HepG2 (cell line): ENCODE measurements at regions not wholly inside any gene's neighbourhood (a gene's known extent, or its start where the extent isn't known, plus 50 kb on each side); places are given as distances from the start of the nearest gene placed in this dataset.

Source experiments
- ATAC-seq: fragments of 200-7000 bp; cut with Tn5 transposase; 3 replicates; pipeline ENCODE4 v1.9.1; 2020; ENCODE audit warnings: mild to moderate bottlenecking, moderate library complexity
- BruUV-seq: library from RNA; stranded (reverse); fragments of 400-500 nt; replicated peaks from 2 replicates; lab custom pipeline; 2021; lab: Mats Ljungman, UMichigan
- CTCF ChIA-PET: fragments of 300-600 bp; formaldehyde crosslinking; extraction: SDS; loops from one replicate; lab custom pipeline; 2021; ENCODE audit warnings: low total read pairs, inconsistent platforms, low intra/inter-chr PET ratio; lab: Yijun Ruan, JAX
- POLR2A ChIA-PET: fragments of 350-600 bp; sonication (Branson Sonifier 250); formaldehyde crosslinking; loops from one replicate; lab custom pipeline; 2020; ENCODE audit warnings: antibody characterized with exemption, inconsistent platforms; lab: Yijun Ruan, JAX
- DNase-seq: peaks from one replicate; pipeline ENCODE4 v3.0.0-alpha.2; 2015; ENCODE audit warnings: low spot score
- FAIRE-seq: peaks from 3 replicates; lab custom pipeline; 2011; peaks lifted over from hg19 to GRCh38; lab: Jason Lieb, UNC
- H2AFZ ChIP-seq: one replicate; pipeline ENCODE4 v1.6.1; 2011; ENCODE audit warnings: low read length, inconsistent platforms
- H3K27ac ChIP-seq: fragments of 300-600 bp; 3 replicates; pipeline ENCODE4 v1.8.0; 2011; ENCODE audit warnings: mixed run types, mild to moderate bottlenecking, mixed read lengths, low read length, inconsistent platforms; ENCODE audit not compliant: insufficient read depth; ENCODE audit errors: extremely low read length
- H3K27me3 ChIP-seq, 2 experiments: fragments of 200-600 bp in 1 of 2; 2 replicates in 1 of 2; 3 replicates in 1 of 2; pipeline versions ENCODE4 v1.6.0 to v1.8.0; 2011; ENCODE audit warnings: low read length in 2 of 2, mild to moderate bottlenecking in 2 of 2, moderate library complexity in 2 of 2, inconsistent platforms in 1 of 2; ENCODE audit not compliant: insufficient read depth in 2 of 2, control insufficient read depth in 1 of 2
- H3K36me3 ChIP-seq, 2 experiments: fragments of 200-600 bp in 1 of 2; replicated peaks in 1 of 2; 2 replicates in 1 of 2; 3 replicates in 1 of 2; pipeline versions ENCODE4 v1.5.1 to v1.8.0; 2011; ENCODE audit warnings: low read length in 2 of 2, inconsistent platforms in 1 of 2; ENCODE audit not compliant: insufficient read depth in 2 of 2, control insufficient read depth in 1 of 2
- H3K4me1 ChIP-seq: 2 replicates; pipeline ENCODE4 v1.5.1; 2012; ENCODE audit warnings: low read length, inconsistent platforms; ENCODE audit not compliant: insufficient read depth
- H3K4me2 ChIP-seq: 2 replicates; pipeline ENCODE4 v1.6.0; 2011; ENCODE audit warnings: low read depth, low read length, inconsistent platforms
- H3K4me3 ChIP-seq, 3 experiments: fragments of 200-600 bp in 1 of 3; sonication (generic), shearing (Covaris generic) in 1 of 3; replicated peaks in 1 of 3; 2 replicates each; pipeline ENCODE4 v1.5.1; 2011 to 2016; ENCODE audit warnings: low read length in 3 of 3, inconsistent platforms in 2 of 3, low read depth in 2 of 3, mild to moderate bottlenecking in 2 of 3, control low read depth in 1 of 3, mixed read lengths in 1 of 3; ENCODE audit not compliant: insufficient read depth in 1 of 3
- H3K79me2 ChIP-seq: one replicate; pipeline ENCODE4 v1.6.1; 2011; ENCODE audit warnings: low read length, inconsistent platforms; ENCODE audit not compliant: insufficient read depth
- H3K9ac ChIP-seq: 2 replicates; pipeline ENCODE4 v1.6.0; 2011; ENCODE audit warnings: mild to moderate bottlenecking, low read depth, low read length, inconsistent platforms; ENCODE audit not compliant: insufficient read depth
- H3K9me3 ChIP-seq: 2 replicates; pipeline ENCODE4 v1.5.1; 2012; ENCODE audit warnings: mild to moderate bottlenecking, low read length
- H4K20me1 ChIP-seq: 2 replicates; pipeline ENCODE4 v1.6.0; 2011; ENCODE audit warnings: inconsistent platforms, mild to moderate bottlenecking, low read length, moderate library complexity; ENCODE audit not compliant: insufficient read depth
- ATF1 ChIP-seq: IDR thresholded peaks from 2 replicates; pipeline ENCODE4 v1.6.1; 2016; ENCODE audit warnings: mild to moderate bottlenecking, control low read depth
- ATF7 ChIP-seq, 2 experiments: fragments of 450-650 bp in 1 of 2; sonication (generic) in 1 of 2; formaldehyde crosslinking in 1 of 2; IDR thresholded peaks; 2 replicates each; pipeline versions ENCODE4 v1.4.0 to v1.6.1; 2016 to 2020; ENCODE audit warnings: antibody characterized with exemption in 1 of 2, mild to moderate bottlenecking in 1 of 2, missing genetic modification reagents in 1 of 2
- ATF7-NPFF ChIP-seq: sonication (generic); formaldehyde crosslinking; IDR thresholded peaks from 2 replicates; pipeline ENCODE4 v1.8.1; 2023; ENCODE audit warnings: mild to moderate bottlenecking, low read depth, missing genetic modification reagents, moderate library complexity
- EP300 ChIP-seq, 3 experiments: sonication (generic) in 1 of 3; formaldehyde crosslinking in 1 of 3; IDR thresholded peaks; 2 replicates each; pipeline versions ENCODE4 v1.5.1 to v1.6.1; 2011 to 2020; ENCODE audit warnings: low read depth in 2 of 3, low read length in 2 of 3, borderline replicate concordance in 1 of 3, improper control_type of control experiment in 1 of 3, mild to moderate bottlenecking in 1 of 3, missing genetic modification reagents in 1 of 3, moderate library complexity in 1 of 3
- GTF2F1 ChIP-seq: fragments of 150-350 bp; IDR thresholded peaks from 2 replicates; pipeline ENCODE4 v1.6.1; 2014; ENCODE audit warnings: low read length
- HMGA1 ChIP-seq: sonication (generic); formaldehyde crosslinking; conservative IDR thresholded peaks from 2 replicates; pipeline ENCODE4 v1.4.0; 2020; ENCODE audit warnings: missing genetic modification reagents
- MYC ChIP-seq: sonication (generic); formaldehyde crosslinking; IDR thresholded peaks from 2 replicates; pipeline ENCODE4 v1.9.0; 2021; ENCODE audit warnings: missing genetic modification reagents, borderline replicate concordance
- POGZ ChIP-seq: sonication (generic); formaldehyde crosslinking; IDR thresholded peaks from 2 replicates; pipeline ENCODE4 v1.4.0; 2020; ENCODE audit warnings: mild to moderate bottlenecking, missing genetic modification reagents
- ZNF546 ChIP-seq: sonication (generic); formaldehyde crosslinking; conservative IDR thresholded peaks from 2 replicates; pipeline ENCODE4 v1.8.1; 2023; ENCODE audit warnings: mild to moderate bottlenecking, missing genetic modification reagents
- ZNF552 ChIP-seq: sonication (generic); formaldehyde crosslinking; IDR thresholded peaks from 2 replicates; pipeline ENCODE4 v1.9.0; 2022; ENCODE audit warnings: missing genetic modification reagents, mild to moderate bottlenecking, borderline replicate concordance
- ZNF713 ChIP-seq: sonication (generic); formaldehyde crosslinking; IDR thresholded peaks from 2 replicates; pipeline ENCODE4 v1.4.0; 2020; ENCODE audit warnings: mild to moderate bottlenecking, missing genetic modification reagents
- ZNF724P ChIP-seq: sonication (generic); formaldehyde crosslinking; IDR thresholded peaks from 2 replicates; pipeline ENCODE4 v1.8.0; 2022; ENCODE audit warnings: missing genetic modification reagents, borderline replicate concordance
- ZNF781 ChIP-seq: sonication (generic); formaldehyde crosslinking; IDR thresholded peaks from 2 replicates; pipeline ENCODE4 v1.5.1; 2020; ENCODE audit warnings: borderline replicate concordance, mild to moderate bottlenecking, missing genetic modification reagents; ENCODE audit errors: not compliant biosample characterization
- WGBS: methylation state at CpG from one replicate; pipeline ENCODE4 v1.1.6; 2017; ENCODE audit warnings: low lambda C conversion rate; 5-methylcytosine and 5-hydroxymethylcytosine counted together
- in situ Hi-C: cut with HindIII; loops from 2 replicates; pipeline ENCODE4 v1.10.0; 2017; ENCODE audit warnings: low pct_unique_long_range_greater_than_20kb; ENCODE audit not compliant: extremely low pct_ligation_motif_present
- intact Hi-C: fragments of 100-400 bp; cut with micrococcal nuclease; formaldehyde crosslinking; loops from one replicate; pipeline ENCODE4 v1.10.0; 2022; ENCODE audit not compliant: unreplicated experiment
- TF ChIP-seq, protein P1 (sequence below): sonication (generic); formaldehyde crosslinking; IDR thresholded peaks from 2 replicates; pipeline ENCODE4 v1.8.1; 2022; ENCODE audit warnings: mild to moderate bottlenecking, missing genetic modification reagents

DNA sequence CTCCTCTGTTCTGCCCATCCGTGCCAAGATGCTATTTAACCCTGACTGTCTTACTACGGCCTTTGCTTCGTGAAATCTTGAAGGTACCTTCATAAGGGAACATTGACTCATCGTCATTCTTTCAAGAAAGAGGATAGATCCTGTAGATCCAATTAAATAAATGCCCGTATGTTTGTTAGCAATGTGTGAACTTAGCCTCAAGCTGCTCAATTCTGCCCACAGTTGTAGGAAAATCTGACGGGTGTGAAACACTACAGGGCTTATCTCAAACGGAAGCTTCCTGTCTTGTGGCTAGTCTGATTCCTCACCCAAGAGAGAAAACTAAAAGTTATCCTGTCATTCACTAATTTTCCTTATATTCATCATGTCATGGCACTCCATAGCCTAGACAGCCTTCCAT is 168.0 kb upstream of the TBX3 start (continued):
- TF ChIP-seq MYC (CRISPR knock-in tag) (no peak), POGZ (CRISPR knock-in tag) (no peak), GTF2F1 (no peak)
- TF ChIP-seq, protein P1, sequence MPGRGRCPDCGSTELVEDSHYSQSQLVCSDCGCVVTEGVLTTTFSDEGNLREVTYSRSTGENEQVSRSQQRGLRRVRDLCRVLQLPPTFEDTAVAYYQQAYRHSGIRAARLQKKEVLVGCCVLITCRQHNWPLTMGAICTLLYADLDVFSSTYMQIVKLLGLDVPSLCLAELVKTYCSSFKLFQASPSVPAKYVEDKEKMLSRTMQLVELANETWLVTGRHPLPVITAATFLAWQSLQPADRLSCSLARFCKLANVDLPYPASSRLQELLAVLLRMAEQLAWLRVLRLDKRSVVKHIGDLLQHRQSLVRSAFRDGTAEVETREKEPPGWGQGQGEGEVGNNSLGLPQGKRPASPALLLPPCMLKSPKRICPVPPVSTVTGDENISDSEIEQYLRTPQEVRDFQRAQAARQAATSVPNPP (CRISPR knock-in tag), result no peak
- TF ChIP-seq, all 625 proteins: peak for 0

DNA sequence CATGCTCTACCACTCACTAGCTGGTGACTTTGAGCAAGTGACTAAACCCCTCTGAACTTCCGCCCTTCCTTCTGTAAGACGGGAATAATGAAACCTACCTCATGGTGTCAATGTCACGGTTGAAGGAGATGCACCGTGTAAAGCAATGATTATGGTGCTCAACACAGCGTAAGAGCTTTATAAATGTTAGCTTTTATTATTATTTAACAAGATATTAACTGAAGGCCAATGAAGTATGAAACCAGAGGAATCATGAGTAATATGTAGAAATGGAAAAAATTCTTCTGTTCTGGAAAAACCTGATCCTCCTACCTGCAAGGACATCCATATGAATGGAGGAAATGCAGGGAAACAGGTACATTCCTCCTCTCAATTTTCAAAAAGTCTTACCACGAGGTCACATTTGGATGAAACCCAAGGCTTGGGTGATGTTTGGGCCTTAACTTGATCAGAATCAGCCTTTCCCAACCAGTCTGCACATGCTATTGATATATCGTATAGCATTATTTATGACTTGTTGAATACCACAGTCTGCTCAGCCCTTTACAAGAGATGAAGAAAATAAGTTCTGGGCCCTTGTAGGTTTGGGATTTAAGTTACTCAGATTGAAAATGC is 166.8 kb upstream of the TBX3 start:
- Histone ChIP-seq H3K36me3 (no peaks in the 10 kb centered on the region), H3K79me2 (no peaks in the 10 kb centered on the region), H3K9ac (no peak overlapping the region), H4K20me1 (no peaks in the 10 kb centered on the region), H3K4me1 (peaks cover 11% of the 10 kb centered on the region), H3K9me3 (no peaks in the 10 kb centered on the region), H3K27ac (no peak overlapping the region), H3K4me2 (no peak overlapping the region), H3K27me3 (no peaks in the 10 kb centered on the region), H3K4me3 (no peak overlapping the region), H2AFZ (no peak overlapping the region)
- no peak for ATAC-seq
- ChIA-PET POLR2A (no interaction called here), CTCF (no interaction called here)
- 73% methylated on average over 7 of the region's 7 CpGs for WGBS
- BruUV-seq, result no TSS peak
- DNase-seq, result no peak
- in situ Hi-C loops (no loop called here), intact Hi-C loops (no loop called here)
- TF ChIP-seq ZNF724P (CRISPR knock-in tag), result no peak
- no peak for TF ChIP-seq ATF1 (CRISPR knock-in tag)
- TF ChIP-seq ZNF546 (CRISPR knock-in tag), result no peak
- no peak for TF ChIP-seq ZNF713
- TF ChIP-seq EP300 (IDR thresholded peaks at IDR 0.05; ENCODE audit: low read depth in 2 of 2, low read length in 2 of 2), result no peak
- no peak for TF ChIP-seq EP300 (CRISPR knock-in tag; IDR thresholded peaks at IDR 0.05; ENCODE audit: borderline replicate concordance)
- TF ChIP-seq HMGA1 (CRISPR knock-in tag), result no peak
- TF ChIP-seq ATF7-NPFF, result no peak
- TF ChIP-seq ZNF552, result no peak
- TF ChIP-seq ZNF781, result no peak
- TF ChIP-seq ATF7 (IDR thresholded peaks at IDR 0.05), result no peak
- no peak for TF ChIP-seq ATF7 (CRISPR knock-in tag; IDR thresholded peaks at IDR 0.05)
- no peak for FAIRE-seq
